Activated CD4-positive, alpha-beta T cell treated with anti-CD3 and anti-CD28 coated beads for 48 hours (primary cell): ENCODE measurements at regions not wholly inside any gene's neighbourhood (a gene's known extent, or its start where the extent isn't known, plus 50 kb on each side); places are given as distances from the start of the nearest gene placed in this dataset.

ENCODE experiments used
- DNase-seq: peaks from one replicate; pipeline ENCODE4 v3.0.0-alpha.2; 2020

- no peak for DNase-seq
These were observed 297.4 kb upstream of the SFRP2 start for GRCh38 chr4:154086247-154086646.

GRCh38 chr4:154084864-154085263 is 296.0 kb upstream of the SFRP2 start:
- DNase-seq: peak; percentile 3

GRCh38 chr4:154082760-154083535 is 294.1 kb upstream of the SFRP2 start:
- DNase-seq: peak; percentile 14

GRCh38 chr4:154081391-154081790 is 292.5 kb upstream of the SFRP2 start:
- no peak for DNase-seq

DNA sequence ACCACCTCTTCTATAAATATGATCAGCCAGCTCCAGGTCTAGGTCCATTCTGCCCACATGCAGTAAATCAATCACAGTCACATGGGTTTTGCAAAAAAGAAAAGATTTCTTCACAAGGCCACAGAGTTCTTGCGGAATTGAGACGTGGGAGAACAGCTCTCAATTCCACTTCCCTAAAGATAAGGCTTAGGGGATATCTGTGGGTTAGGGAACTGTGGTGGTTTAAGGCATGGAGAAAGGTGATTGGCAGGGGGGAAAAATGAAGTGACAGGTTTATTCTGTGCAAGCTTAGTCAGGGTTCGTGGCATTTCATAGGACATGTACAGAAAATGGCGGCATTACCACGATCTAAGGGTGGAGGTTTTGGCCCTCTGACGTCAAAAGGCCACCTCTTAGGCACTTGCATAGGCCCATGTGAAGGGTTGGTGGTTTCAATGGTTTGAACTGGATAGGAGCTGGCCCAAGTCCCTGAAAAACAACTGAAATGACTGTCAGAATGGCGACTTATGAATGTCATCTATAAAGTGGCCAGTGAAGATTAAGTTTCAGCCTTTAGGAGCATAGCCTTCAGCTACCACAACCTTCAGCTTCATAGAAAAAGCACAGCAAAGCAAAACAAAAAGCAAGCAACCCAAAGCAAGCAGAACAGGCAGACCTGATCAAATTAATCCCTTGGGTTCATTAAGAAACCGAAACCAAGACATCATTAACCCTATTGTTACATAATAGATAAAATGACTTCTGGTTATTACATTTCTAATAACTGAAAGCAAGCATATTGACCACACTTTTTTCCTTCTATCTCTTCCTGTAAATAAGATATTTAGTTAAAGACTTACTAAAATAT is 289.8 kb upstream of the SFRP2 start:
- DNase-seq: no peak

GRCh38 chr4:154076921-154077320 is 288.0 kb upstream of the SFRP2 start:
- no peak for DNase-seq

DNA sequence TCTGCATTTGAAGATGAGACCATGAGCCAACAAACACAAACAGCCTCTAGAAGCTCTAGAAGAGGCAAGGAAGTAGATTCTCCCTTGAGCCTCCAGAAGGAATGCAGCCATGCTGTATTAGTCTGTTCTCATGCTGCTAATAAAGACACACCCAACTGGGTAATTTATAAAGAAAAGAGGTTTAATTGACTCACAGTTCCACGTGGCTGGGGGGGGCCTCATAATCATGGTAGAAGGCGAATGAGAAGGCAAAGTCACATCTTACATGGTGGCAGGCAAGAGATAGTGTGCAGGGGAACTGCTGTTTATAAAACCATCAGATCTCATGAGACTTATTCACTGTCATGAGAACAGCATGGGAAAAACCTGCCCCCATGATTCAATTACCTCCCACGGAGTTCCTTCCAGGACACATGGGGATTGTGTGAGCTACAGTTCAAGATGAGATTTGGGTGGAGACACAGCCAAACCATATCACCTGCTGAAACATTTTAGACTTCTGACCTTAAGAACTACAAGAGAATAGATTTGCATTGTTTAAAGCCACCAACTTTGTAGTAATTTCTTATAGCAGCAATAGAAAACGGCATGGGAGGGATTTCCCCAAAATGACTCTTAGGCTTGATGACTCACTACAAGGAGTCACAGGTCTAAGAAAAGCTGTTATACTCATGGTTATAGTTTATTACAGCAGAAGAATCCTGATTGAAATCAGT is 284.4 kb upstream of the SFRP2 start:
- DNase-seq: peak; percentile 26

DNA sequence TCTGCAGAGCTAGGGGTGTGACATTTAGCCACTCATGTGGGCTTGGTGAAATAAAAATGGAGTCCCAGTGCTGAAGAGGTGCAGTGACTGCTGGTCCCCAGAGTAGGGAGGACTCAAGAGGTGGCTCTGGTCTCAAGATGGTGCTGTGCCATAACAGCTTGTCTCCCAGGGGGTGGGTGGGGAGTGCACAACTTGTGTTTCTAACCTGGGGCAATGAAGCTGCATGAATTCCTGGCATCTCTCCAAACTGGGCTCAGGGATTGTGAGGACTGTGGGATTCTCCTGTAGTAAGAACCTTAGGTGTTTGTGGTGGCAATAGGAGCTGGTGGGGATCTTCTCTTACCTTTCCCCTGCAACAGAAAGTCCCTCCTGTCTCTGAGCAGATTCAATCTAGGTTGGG is 278.9 kb upstream of the SFRP2 start:
- DNase-seq: no peak

- no peak for DNase-seq
These were observed 276.5 kb upstream of the SFRP2 start for GRCh38 chr4:154065368-154065767.

- DNase-seq: no peak
These were observed 275.4 kb upstream of the SFRP2 start for GRCh38 chr4:154064244-154064643.

- DNase-seq: no peak
These were observed 260.7 kb upstream of the SFRP2 start for GRCh38 chr4:154049457-154050181.

DNA sequence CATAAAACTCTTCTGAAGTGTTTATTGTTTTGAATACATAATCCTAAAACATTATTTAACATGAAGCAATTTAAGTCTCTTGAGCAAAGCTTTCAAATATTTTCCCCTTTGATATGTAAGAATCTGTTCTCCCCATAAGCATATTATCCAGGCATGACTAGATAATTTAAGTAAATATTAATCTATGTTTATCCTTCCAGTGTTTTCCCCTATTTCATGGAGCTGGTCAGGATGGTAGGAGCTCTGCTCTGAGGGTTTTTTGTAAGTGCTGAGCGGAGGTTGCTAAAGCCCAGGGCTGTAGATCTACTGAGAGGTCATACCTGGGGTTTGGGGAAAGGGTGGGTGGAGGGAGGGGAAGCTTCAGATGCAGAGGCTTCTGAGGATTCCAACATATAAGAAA is 258.9 kb upstream of the SFRP2 start:
- no peak for DNase-seq

- DNase-seq: no peak
These were observed 256.0 kb upstream of the SFRP2 start for GRCh38 chr4:154044742-154045485.

- DNase-seq: no peak
These were observed 255.2 kb upstream of the SFRP2 start for GRCh38 chr4:154044108-154044531.

DNA sequence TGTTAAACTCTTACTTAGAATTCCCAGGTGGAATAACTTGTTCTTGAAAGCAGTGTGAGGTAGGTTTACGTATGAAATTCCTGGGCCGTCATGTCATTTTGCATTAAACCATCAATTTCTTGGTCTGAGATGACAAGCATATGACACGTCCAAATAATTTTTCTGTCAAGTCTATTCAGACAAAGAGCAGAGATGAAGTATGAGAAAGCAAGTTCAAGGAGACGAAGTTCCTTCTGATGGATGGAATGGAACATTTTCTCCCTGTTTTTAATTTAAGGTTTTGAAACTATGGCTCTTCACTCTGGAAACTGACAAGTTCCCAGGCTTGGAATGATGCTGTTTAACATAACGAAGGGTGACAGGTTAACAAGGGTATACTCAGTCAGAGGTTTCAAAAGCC is 252.8 kb upstream of the SFRP2 start:
- DNase-seq: no peak

DNA sequence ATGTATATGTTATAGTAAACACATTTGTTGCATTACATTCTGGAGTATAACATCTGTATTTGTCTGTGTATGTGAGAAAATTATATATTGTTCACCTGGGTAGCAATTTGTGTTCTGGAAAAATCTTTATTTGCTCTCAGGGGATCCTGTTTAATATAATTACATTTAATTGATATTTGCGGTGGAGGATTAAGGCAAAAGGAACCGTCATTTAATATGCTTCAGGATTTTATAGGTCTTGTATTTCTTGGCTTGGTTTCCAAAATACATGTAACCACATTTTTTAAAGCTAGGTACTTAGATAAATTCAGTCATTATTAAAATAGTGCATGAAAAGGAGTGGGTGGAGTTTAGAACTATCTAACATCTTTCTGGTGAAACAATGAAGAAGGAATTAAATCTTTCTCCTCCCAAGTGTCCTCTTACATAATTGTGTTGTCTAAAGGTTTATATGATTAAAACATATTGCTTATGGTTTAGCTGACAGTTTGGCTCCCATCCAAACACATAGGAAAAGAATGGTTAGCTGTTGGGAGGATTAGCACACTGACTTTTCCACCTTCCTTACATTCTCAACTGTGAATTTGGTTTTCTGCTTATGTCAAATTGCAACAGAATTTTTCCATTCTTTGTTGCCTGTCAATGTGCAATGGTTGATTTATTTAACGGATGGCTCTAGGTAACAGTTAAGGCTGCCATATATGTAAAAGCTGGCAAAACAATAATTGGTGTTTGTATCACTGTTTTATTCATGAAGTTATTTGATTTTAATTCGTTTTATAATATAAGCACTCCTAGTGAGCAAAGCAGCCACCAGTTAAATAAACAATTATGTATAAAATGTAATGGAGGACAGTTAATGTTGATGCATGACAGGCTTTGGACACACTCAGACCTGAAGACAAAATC is 250.8 kb upstream of the SFRP2 start:
- no peak for DNase-seq

DNA sequence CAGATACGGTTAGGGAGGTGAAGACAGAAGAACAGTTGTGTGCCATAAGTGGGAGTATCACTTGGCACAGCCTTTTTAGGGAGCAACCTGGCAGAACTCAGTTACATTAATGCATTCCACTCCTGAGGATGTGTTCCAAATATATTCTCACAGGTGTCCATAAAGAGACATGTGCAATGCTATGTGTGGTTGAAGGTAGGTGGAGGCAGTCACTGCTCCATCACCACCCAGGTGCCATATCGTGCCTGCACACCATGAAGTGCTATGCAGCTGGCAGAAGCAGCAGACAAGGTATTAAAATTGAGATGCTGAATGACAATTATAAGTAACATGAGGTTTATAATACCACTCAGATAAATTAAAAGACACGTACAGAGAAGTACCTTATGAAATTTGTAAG is 248.0 kb upstream of the SFRP2 start:
- DNase-seq: no peak

GRCh38 chr4:154035341-154035740 is 246.5 kb upstream of the SFRP2 start:
- no peak for DNase-seq

- no peak for DNase-seq
These were observed 245.0 kb upstream of the SFRP2 start for GRCh38 chr4:154033921-154034320.

GRCh38 chr4:154032914-154033313 is 244.0 kb upstream of the SFRP2 start:
- DNase-seq: no peak

GRCh38 chr4:154030746-154031145 is 241.9 kb upstream of the SFRP2 start:
- no peak for DNase-seq
